ENCODE measurements at regions not wholly inside any gene's neighbourhood (a gene's known extent, or its start where the extent isn't known, plus 50 kb on each side); places are given as distances from the start of the nearest gene placed in this dataset.

- no peak overlapping the region for H3K4me3 ChIP-seq (ENCODE audit: low read depth, low read length)
- TF ChIP-seq, protein P1, sequence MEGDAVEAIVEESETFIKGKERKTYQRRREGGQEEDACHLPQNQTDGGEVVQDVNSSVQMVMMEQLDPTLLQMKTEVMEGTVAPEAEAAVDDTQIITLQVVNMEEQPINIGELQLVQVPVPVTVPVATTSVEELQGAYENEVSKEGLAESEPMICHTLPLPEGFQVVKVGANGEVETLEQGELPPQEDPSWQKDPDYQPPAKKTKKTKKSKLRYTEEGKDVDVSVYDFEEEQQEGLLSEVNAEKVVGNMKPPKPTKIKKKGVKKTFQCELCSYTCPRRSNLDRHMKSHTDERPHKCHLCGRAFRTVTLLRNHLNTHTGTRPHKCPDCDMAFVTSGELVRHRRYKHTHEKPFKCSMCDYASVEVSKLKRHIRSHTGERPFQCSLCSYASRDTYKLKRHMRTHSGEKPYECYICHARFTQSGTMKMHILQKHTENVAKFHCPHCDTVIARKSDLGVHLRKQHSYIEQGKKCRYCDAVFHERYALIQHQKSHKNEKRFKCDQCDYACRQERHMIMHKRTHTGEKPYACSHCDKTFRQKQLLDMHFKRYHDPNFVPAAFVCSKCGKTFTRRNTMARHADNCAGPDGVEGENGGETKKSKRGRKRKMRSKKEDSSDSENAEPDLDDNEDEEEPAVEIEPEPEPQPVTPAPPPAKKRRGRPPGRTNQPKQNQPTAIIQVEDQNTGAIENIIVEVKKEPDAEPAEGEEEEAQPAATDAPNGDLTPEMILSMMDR (IDR thresholded peaks at IDR 0.05; ENCODE audit: low read depth, low read length), result no peak
These were observed 90.0 kb upstream of the ADPGK start for GRCh38 chr15:72873379-72874233.

- no peak overlapping the region for H3K4me3 ChIP-seq (ENCODE audit: low read depth, low read length)
- TF ChIP-seq, protein P1 (IDR thresholded peaks at IDR 0.05; ENCODE audit: low read depth, low read length), result no peak
These were observed 88.7 kb upstream of the ADPGK start for GRCh38 chr15:72872066-72872845.

GRCh38 chr15:72866866-72867616, 83.5 kb upstream of the ADPGK start:
- H3K4me3 ChIP-seq (ENCODE audit: low read depth, low read length), result no peak overlapping the region
- TF ChIP-seq, protein P1 (IDR thresholded peaks at IDR 0.05; ENCODE audit: low read depth, low read length), result no peak

DNA sequence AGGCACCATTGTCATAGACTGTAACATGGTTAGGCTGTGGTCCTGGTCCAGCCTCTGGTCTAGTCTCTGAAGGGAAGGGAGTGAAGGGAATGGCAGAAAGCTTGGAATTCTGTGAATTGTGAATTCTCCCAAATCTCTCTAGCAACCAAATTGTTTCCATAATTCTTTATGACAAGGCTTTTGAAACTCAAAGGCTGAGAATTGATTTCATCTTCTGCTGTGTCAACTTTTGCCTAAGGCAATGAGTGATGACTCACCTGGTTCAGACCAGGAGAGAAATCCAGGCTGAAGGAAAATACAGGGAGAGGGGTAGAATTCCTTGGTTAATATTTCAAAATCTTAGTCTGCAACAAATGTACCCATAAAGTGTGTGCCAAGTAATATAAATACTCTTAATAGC, 82.6 kb upstream of the ADPGK start:
- H3K4me3 ChIP-seq (ENCODE audit: low read depth, low read length), result no peak overlapping the region
- TF ChIP-seq, protein P1 (IDR thresholded peaks at IDR 0.05; ENCODE audit: low read depth, low read length), result no peak

- H3K4me3 ChIP-seq (ENCODE audit: low read depth, low read length), result no peak overlapping the region
- TF ChIP-seq, protein P1 (IDR thresholded peaks at IDR 0.05; ENCODE audit: low read depth, low read length), result no peak
These were observed 81.9 kb upstream of the ADPGK start for GRCh38 chr15:72865486-72865885.

GRCh38 chr15:72864681-72865080, 81.1 kb upstream of the ADPGK start:
- no peak overlapping the region for H3K4me3 ChIP-seq (ENCODE audit: low read depth, low read length)
- TF ChIP-seq, protein P1 (IDR thresholded peaks at IDR 0.05; ENCODE audit: low read depth, low read length), result no peak
